Thymus (tissue), 11 donors: ENCODE measurements at regions not wholly inside any gene's neighbourhood (a gene's known extent, or its start where the extent isn't known, plus 50 kb on each side); places are given as distances from the start of the nearest gene placed in this dataset.

Experiments used
- DNase-seq, 9 donors: peaks; one replicate each; pipeline ENCODE4 v3.0.0-alpha.2; 2013; ENCODE audit warnings: low spot score in 9 of 9, low read depth in 6 of 9, missing footprints in 1 of 9
- H3K27ac ChIP-seq, 2 donors: one replicate each; pipeline ENCODE4 v1.5.1; 2013; ENCODE audit warnings: control low read depth in 1 of 2, low read depth in 1 of 2, low read length in 1 of 2, mild to moderate bottlenecking in 1 of 2, moderate library complexity in 1 of 2
- H3K27me3 ChIP-seq, 2 donors: one replicate each; pipeline ENCODE4 v1.5.1; 2013; ENCODE audit warnings: low read length in 1 of 2; ENCODE audit not compliant: control insufficient read depth in 2 of 2, insufficient read depth in 1 of 2
- H3K36me3 ChIP-seq, 2 donors: one replicate each; pipeline ENCODE4 v1.5.1; 2013; ENCODE audit warnings: low read length in 1 of 2, mild to moderate bottlenecking in 1 of 2, moderate library complexity in 1 of 2; ENCODE audit not compliant: control insufficient read depth in 2 of 2, insufficient read depth in 2 of 2
- H3K4me1 ChIP-seq, 2 donors: one replicate each; pipeline ENCODE4 v1.5.1; 2013; ENCODE audit warnings: low read length in 2 of 2; ENCODE audit not compliant: control insufficient read depth in 2 of 2, insufficient read depth in 2 of 2
- H3K4me3 ChIP-seq, 2 donors: one replicate each; pipeline ENCODE4 v1.5.1; 2013; ENCODE audit warnings: low read length in 2 of 2, control low read depth in 1 of 2, mild to moderate bottlenecking in 1 of 2
- H3K9me3 ChIP-seq, 2 donors: one replicate each; pipeline ENCODE4 v1.5.1; 2013; ENCODE audit warnings: low read length in 1 of 2, mild to moderate bottlenecking in 1 of 2; ENCODE audit not compliant: control insufficient read depth in 2 of 2, insufficient read depth in 1 of 2
- WGBS: extraction: QIAGEN DNeasy Blood & Tissue Kit; methylation state at CpG from one replicate; pipeline ENCODE4 v1.1.7; 2013; 5-methylcytosine and 5-hydroxymethylcytosine counted together
- donor health status: healthy.

- no peak overlapping the region for H3K4me3 ChIP-seq
- H3K36me3 ChIP-seq = no peaks in the 10 kb centered on the region
Measured at GRCh38 chr6:16912756-16913155, 151.5 kb upstream of the ATXN1 start.

GRCh38 chr6:16911088-16911487 is 149.8 kb upstream of the ATXN1 start:
- Histone ChIP-seq H3K27ac (no peak overlapping the region), H3K9me3 (peaks cover 0 to 5% of the 10 kb centered on the region in 2 donors), H3K36me3 (no peaks in the 10 kb centered on the region), H3K4me3 (no peak overlapping the region), H3K27me3 (no peaks in the 10 kb centered on the region), H3K4me1 (no peaks in the 10 kb centered on the region)
- DNase-seq = no peak
- WGBS = 98% methylated on average over 3 of the region's 3 CpGs

More at GRCh38 chr6:16912756-16913155, 151.5 kb upstream of the ATXN1 start:
- no peak for DNase-seq
- Histone ChIP-seq H3K27me3 (no peaks in the 10 kb centered on the region), H3K27ac (no peak overlapping the region), H3K9me3 (peaks cover 0 to 5% of the 10 kb centered on the region in 2 donors), H3K4me1 (no peaks in the 10 kb centered on the region)

- 88% methylated on average over 4 of the region's 4 CpGs for WGBS
- Histone ChIP-seq H3K27me3 (no peaks in the 10 kb centered on the region), H3K9me3 (peaks cover 0 to 5% of the 10 kb centered on the region in 2 donors), H3K4me3 (no peak overlapping the region), H3K4me1 (no peaks in the 10 kb centered on the region), H3K27ac (no peak overlapping the region), H3K36me3 (no peaks in the 10 kb centered on the region)
- DNase-seq = no peak
Measured at GRCh38 chr6:16909658-16910360, 148.5 kb upstream of the ATXN1 start.

GRCh38 chr6:16907991-16908390 is 146.7 kb upstream of the ATXN1 start:
- no peaks in the 10 kb centered on the region for H3K4me1 ChIP-seq
- no peak overlapping the region for H3K27ac ChIP-seq
- DNase-seq = no peak
- no peak overlapping the region for H3K4me3 ChIP-seq
- H3K36me3 ChIP-seq = no peaks in the 10 kb centered on the region
- H3K9me3 ChIP-seq = peaks cover 0 to 5% of the 10 kb centered on the region in 2 donors
- 94% methylated on average over 1 of the region's 1 CpG for WGBS
- H3K27me3 ChIP-seq = no peaks in the 10 kb centered on the region

- Histone ChIP-seq H3K27me3 (no peaks in the 10 kb centered on the region), H3K4me1 (no peaks in the 10 kb centered on the region), H3K4me3 (no peak overlapping the region), H3K36me3 (no peaks in the 10 kb centered on the region), H3K9me3 (no peaks in the 10 kb centered on the region), H3K27ac (no peak overlapping the region)
- WGBS = 93% methylated on average over 6 of the region's 6 CpGs
- DNase-seq = no peak
Measured at GRCh38 chr6:16904957-16905356, 143.7 kb upstream of the ATXN1 start.

GRCh38 chr6:16903470-16903869 is 142.2 kb upstream of the ATXN1 start:
- no peaks in the 10 kb centered on the region for H3K27me3 ChIP-seq
- no peak overlapping the region for H3K27ac ChIP-seq
- no peaks in the 10 kb centered on the region for H3K4me1 ChIP-seq
- DNase-seq = no peak
- no peaks in the 10 kb centered on the region for H3K9me3 ChIP-seq
- WGBS = 53% methylated on average over 7 of the region's 7 CpGs
- H3K36me3 ChIP-seq = no peaks in the 10 kb centered on the region
- H3K4me3 ChIP-seq = no peak overlapping the region

- H3K4me1 ChIP-seq = no peaks in the 10 kb centered on the region
- no peak for DNase-seq
- no peak overlapping the region for H3K4me3 ChIP-seq
- no peak overlapping the region for H3K27ac ChIP-seq
- H3K9me3 ChIP-seq = no peaks in the 10 kb centered on the region
- no peaks in the 10 kb centered on the region for H3K27me3 ChIP-seq
- no peaks in the 10 kb centered on the region for H3K36me3 ChIP-seq
Measured at GRCh38 chr6:16902502-16902901, 141.2 kb upstream of the ATXN1 start.

GRCh38 chr6:16901782-16902181 is 140.5 kb upstream of the ATXN1 start:
- H3K36me3 ChIP-seq = no peaks in the 10 kb centered on the region
- DNase-seq = no peak
- no peak overlapping the region for H3K27ac ChIP-seq
- no peaks in the 10 kb centered on the region for H3K27me3 ChIP-seq
- no peak overlapping the region for H3K4me3 ChIP-seq
- no peaks in the 10 kb centered on the region for H3K9me3 ChIP-seq
- WGBS = 91% methylated on average over 3 of the region's 3 CpGs
- H3K4me1 ChIP-seq = no peaks in the 10 kb centered on the region

GRCh38 chr6:16901306-16901705 is 140.0 kb upstream of the ATXN1 start:
- Histone ChIP-seq H3K4me3 (no peak overlapping the region), H3K27me3 (no peaks in the 10 kb centered on the region), H3K27ac (no peak overlapping the region), H3K36me3 (no peaks in the 10 kb centered on the region), H3K9me3 (no peaks in the 10 kb centered on the region), H3K4me1 (no peaks in the 10 kb centered on the region)
- WGBS = 96% methylated on average over 2 of the region's 2 CpGs
- DNase-seq = no peak
